ENCODE measurements at regions not wholly inside any gene's neighbourhood (a gene's known extent, or its start where the extent isn't known, plus 50 kb on each side); places are given as distances from the start of the nearest gene placed in this dataset.

GRCh38 chr4:147198411-147199051 is 252.9 kb upstream of the TTC29 start:
- no peak for TF ChIP-seq CTCF (conservative IDR thresholded peaks at IDR 0.05)
- no peak for TF ChIP-seq ZFX (IDR thresholded peaks at IDR 0.05)
